GM23338 (cell line): ENCODE measurements at regions not wholly inside any gene's neighbourhood (a gene's known extent, or its start where the extent isn't known, plus 50 kb on each side); places are given as distances from the start of the nearest gene placed in this dataset.

ENCODE experiments used
- CREB1 ChIP-seq: fragments of 250-450 bp; sonication (Bioruptor Pico); IDR thresholded peaks from 2 replicates; pipeline ENCODE4 v1.5.0; 2020; ENCODE audit warnings: low read depth, mild to moderate bottlenecking, moderate library complexity
- EZH2 ChIP-seq: fragments of 200-600 bp; sonication (generic); IDR thresholded peaks from one replicate; pipeline ENCODE4 v1.8.0; 2017; ENCODE audit warnings: antibody characterized with exemption, mild to moderate bottlenecking, low read depth; ENCODE audit not compliant: unreplicated experiment
- EZH2phosphoT487 ChIP-seq: fragments of 200-600 bp; sonication (generic); IDR thresholded peaks from one replicate; pipeline ENCODE4 v1.8.1; 2018; ENCODE audit warnings: antibody characterized with exemption; ENCODE audit not compliant: unreplicated experiment
- JUNB ChIP-seq: IDR thresholded peaks from one replicate; pipeline ENCODE4 v1.6.1; 2016; ENCODE audit warnings: antibody characterized with exemption; ENCODE audit not compliant: unreplicated experiment
- POLR2AphosphoS5 ChIP-seq: IDR thresholded peaks from 2 replicates; pipeline ENCODE4 v1.6.1; 2016; ENCODE audit warnings: antibody characterized with exemption, low read depth
- STAT1 ChIP-seq: IDR thresholded peaks from one replicate; pipeline ENCODE4 v1.6.1; 2016; ENCODE audit warnings: antibody characterized with exemption; ENCODE audit not compliant: unreplicated experiment
- ZNF114 ChIP-seq: fragments of 250-450 bp; sonication (Bioruptor Pico); IDR thresholded peaks from 2 replicates; pipeline ENCODE4 v1.5.0; 2020; ENCODE audit warnings: mild to moderate bottlenecking, moderate library complexity
- ZNF331 ChIP-seq: fragments of 250-450 bp; sonication (Bioruptor Pico); IDR thresholded peaks from 2 replicates; pipeline ENCODE4 v1.5.0; 2020; ENCODE audit warnings: low read depth, mild to moderate bottlenecking, moderate library complexity
- TF ChIP-seq, protein P1 (sequence below), 2 experiments: fragments of 200-600 bp in 1 of 2; sonication (generic) in 1 of 2; conservative IDR thresholded peaks; 2 replicates each; pipeline versions ENCODE4 v1.5.1 to v1.6.1; 2016 to 2017; ENCODE audit warnings: antibody characterized with exemption in 2 of 2, low read depth in 2 of 2, mild to moderate bottlenecking in 2 of 2, moderate library complexity in 1 of 2
- TF ChIP-seq, protein P2 (sequence below): IDR thresholded peaks from one replicate; pipeline ENCODE4 v1.6.1; 2018; ENCODE audit warnings: antibody characterized with exemption; ENCODE audit not compliant: unreplicated experiment
- TF ChIP-seq, protein P3 (sequence below): fragments of 250-450 bp; sonication (Bioruptor Pico); IDR thresholded peaks from 2 replicates; pipeline ENCODE4 v1.5.0; 2020; ENCODE audit warnings: mild to moderate bottlenecking, moderate library complexity
- TF ChIP-seq, protein P4 (sequence below): IDR thresholded peaks from 2 replicates; pipeline ENCODE4 v1.6.1; 2016; ENCODE audit warnings: antibody characterized with exemption

DNA sequence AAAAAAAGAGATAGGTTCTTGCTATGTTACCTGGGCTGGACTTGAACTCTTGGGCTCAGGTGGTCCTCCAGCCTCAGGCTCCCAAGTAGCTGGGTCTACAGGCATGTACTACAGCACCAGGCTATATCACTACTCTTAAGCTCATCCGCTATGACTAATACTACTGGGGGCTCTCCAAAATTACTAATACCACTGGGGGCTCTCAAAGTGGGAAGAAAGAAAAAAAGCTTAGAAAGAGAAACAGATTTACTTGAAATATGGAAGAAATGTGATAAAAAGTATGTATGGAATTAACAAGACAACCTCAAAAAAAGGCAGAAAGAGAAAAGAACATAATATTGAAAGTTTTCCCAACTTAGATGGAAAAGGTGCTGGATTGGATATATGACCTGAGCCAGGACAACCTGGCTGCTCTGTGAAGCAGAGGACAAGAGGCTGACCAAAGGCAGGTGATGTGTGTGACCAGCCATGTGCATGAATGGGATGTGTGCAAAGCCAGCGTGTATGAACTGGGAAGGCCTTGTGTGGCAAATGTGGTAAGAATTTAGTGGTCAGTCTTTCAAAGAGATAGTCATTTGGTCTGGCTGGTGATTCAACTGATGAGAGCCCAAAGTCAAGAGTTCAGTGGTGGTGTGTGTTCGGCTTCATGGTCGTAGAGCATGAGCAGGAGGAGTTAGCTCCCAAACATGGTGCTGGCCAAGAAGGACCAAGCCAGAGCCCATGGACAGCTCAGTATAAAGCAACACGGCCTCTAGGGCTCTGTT is 232.4 kb upstream of the KLF14 start:
- TF ChIP-seq, protein P1, sequence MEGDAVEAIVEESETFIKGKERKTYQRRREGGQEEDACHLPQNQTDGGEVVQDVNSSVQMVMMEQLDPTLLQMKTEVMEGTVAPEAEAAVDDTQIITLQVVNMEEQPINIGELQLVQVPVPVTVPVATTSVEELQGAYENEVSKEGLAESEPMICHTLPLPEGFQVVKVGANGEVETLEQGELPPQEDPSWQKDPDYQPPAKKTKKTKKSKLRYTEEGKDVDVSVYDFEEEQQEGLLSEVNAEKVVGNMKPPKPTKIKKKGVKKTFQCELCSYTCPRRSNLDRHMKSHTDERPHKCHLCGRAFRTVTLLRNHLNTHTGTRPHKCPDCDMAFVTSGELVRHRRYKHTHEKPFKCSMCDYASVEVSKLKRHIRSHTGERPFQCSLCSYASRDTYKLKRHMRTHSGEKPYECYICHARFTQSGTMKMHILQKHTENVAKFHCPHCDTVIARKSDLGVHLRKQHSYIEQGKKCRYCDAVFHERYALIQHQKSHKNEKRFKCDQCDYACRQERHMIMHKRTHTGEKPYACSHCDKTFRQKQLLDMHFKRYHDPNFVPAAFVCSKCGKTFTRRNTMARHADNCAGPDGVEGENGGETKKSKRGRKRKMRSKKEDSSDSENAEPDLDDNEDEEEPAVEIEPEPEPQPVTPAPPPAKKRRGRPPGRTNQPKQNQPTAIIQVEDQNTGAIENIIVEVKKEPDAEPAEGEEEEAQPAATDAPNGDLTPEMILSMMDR (conservative IDR thresholded peaks at IDR 0.05; ENCODE audit: low read depth in 2 of 2): no peak
- TF ChIP-seq POLR2AphosphoS5 (no peak), EZH2 (no peak), JUNB (no peak), ZNF331 (no peak), CREB1 (CRISPR knock-in tag) (no peak), ZNF114 (CRISPR knock-in tag) (no peak), STAT1 (no peak), EZH2phosphoT487 (no peak)
- TF ChIP-seq, protein P2, sequence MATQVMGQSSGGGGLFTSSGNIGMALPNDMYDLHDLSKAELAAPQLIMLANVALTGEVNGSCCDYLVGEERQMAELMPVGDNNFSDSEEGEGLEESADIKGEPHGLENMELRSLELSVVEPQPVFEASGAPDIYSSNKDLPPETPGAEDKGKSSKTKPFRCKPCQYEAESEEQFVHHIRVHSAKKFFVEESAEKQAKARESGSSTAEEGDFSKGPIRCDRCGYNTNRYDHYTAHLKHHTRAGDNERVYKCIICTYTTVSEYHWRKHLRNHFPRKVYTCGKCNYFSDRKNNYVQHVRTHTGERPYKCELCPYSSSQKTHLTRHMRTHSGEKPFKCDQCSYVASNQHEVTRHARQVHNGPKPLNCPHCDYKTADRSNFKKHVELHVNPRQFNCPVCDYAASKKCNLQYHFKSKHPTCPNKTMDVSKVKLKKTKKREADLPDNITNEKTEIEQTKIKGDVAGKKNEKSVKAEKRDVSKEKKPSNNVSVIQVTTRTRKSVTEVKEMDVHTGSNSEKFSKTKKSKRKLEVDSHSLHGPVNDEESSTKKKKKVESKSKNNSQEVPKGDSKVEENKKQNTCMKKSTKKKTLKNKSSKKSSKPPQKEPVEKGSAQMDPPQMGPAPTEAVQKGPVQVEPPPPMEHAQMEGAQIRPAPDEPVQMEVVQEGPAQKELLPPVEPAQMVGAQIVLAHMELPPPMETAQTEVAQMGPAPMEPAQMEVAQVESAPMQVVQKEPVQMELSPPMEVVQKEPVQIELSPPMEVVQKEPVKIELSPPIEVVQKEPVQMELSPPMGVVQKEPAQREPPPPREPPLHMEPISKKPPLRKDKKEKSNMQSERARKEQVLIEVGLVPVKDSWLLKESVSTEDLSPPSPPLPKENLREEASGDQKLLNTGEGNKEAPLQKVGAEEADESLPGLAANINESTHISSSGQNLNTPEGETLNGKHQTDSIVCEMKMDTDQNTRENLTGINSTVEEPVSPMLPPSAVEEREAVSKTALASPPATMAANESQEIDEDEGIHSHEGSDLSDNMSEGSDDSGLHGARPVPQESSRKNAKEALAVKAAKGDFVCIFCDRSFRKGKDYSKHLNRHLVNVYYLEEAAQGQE: no peak
- TF ChIP-seq, protein P3, sequence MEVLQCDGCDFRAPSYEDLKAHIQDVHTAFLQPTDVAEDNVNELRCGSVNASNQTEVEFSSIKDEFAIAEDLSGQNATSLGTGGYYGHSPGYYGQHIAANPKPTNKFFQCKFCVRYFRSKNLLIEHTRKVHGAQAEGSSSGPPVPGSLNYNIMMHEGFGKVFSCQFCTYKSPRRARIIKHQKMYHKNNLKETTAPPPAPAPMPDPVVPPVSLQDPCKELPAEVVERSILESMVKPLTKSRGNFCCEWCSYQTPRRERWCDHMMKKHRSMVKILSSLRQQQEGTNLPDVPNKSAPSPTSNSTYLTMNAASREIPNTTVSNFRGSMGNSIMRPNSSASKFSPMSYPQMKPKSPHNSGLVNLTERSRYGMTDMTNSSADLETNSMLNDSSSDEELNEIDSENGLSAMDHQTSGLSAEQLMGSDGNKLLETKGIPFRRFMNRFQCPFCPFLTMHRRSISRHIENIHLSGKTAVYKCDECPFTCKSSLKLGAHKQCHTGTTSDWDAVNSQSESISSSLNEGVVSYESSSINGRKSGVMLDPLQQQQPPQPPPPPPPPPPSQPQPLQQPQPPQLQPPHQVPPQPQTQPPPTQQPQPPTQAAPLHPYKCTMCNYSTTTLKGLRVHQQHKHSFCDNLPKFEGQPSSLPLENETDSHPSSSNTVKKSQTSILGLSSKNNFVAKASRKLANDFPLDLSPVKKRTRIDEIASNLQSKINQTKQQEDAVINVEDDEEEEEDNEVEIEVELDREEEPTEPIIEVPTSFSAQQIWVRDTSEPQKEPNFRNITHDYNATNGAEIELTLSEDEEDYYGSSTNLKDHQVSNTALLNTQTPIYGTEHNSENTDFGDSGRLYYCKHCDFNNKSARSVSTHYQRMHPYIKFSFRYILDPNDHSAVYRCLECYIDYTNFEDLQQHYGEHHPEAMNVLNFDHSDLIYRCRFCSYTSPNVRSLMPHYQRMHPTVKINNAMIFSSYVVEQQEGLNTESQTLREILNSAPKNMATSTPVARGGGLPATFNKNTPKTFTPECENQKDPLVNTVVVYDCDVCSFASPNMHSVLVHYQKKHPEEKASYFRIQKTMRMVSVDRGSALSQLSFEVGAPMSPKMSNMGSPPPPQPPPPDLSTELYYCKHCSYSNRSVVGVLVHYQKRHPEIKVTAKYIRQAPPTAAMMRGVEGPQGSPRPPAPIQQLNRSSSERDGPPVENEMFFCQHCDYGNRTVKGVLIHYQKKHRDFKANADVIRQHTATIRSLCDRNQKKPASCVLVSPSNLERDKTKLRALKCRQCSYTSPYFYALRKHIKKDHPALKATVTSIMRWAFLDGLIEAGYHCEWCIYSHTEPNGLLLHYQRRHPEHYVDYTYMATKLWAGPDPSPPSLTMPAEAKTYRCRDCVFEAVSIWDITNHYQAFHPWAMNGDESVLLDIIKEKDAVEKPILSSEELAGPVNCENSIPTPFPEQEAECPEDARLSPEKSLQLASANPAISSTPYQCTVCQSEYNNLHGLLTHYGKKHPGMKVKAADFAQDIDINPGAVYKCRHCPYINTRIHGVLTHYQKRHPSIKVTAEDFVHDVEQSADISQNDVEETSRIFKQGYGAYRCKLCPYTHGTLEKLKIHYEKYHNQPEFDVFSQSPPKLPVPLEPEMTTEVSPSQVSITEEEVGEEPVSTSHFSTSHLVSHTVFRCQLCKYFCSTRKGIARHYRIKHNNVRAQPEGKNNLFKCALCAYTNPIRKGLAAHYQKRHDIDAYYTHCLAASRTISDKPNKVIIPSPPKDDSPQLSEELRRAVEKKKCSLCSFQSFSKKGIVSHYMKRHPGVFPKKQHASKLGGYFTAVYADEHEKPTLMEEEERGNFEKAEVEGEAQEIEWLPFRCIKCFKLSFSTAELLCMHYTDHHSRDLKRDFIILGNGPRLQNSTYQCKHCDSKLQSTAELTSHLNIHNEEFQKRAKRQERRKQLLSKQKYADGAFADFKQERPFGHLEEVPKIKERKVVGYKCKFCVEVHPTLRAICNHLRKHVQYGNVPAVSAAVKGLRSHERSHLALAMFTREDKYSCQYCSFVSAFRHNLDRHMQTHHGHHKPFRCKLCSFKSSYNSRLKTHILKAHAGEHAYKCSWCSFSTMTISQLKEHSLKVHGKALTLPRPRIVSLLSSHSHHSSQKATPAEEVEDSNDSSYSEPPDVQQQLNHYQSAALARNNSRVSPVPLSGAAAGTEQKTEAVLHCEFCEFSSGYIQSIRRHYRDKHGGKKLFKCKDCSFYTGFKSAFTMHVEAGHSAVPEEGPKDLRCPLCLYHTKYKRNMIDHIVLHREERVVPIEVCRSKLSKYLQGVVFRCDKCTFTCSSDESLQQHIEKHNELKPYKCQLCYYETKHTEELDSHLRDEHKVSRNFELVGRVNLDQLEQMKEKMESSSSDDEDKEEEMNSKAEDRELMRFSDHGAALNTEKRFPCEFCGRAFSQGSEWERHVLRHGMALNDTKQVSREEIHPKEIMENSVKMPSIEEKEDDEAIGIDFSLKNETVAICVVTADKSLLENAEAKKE (CRISPR knock-in tag): no peak
- TF ChIP-seq, protein P4, sequence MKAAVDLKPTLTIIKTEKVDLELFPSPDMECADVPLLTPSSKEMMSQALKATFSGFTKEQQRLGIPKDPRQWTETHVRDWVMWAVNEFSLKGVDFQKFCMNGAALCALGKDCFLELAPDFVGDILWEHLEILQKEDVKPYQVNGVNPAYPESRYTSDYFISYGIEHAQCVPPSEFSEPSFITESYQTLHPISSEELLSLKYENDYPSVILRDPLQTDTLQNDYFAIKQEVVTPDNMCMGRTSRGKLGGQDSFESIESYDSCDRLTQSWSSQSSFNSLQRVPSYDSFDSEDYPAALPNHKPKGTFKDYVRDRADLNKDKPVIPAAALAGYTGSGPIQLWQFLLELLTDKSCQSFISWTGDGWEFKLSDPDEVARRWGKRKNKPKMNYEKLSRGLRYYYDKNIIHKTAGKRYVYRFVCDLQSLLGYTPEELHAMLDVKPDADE: no peak
